SHP77 (cell line): ENCODE measurements at regions not wholly inside any gene's neighbourhood (a gene's known extent, or its start where the extent isn't known, plus 50 kb on each side); places are given as distances from the start of the nearest gene placed in this dataset.

Experiments used
- DNase-seq, 2 experiments: peaks; one replicate each; lab custom pipeline; 2025; lab: John Stamatoyannopoulos, UW

- DNase-seq = no peak
Measured at GRCh38 chr16:72508191-72508590, 336.2 kb upstream of the PMFBP1 start.

- no peak for DNase-seq
Measured at GRCh38 chr16:72502594-72503005, 330.6 kb upstream of the PMFBP1 start.

GRCh38 chr16:72501739-72502593 is 330.0 kb upstream of the PMFBP1 start:
- DNase-seq = peak; percentile 42 to 66

GRCh38 chr16:72500545-72500944 is 328.6 kb upstream of the PMFBP1 start:
- DNase-seq = no peak

GRCh38 chr16:72493716-72494415 is 321.9 kb upstream of the PMFBP1 start:
- DNase-seq = no peak

GRCh38 chr16:72487283-72487682 is 315.3 kb upstream of the PMFBP1 start:
- no peak for DNase-seq

GRCh38 chr16:72482695-72483094 is 310.7 kb upstream of the PMFBP1 start:
- DNase-seq = no peak

- DNase-seq = no peak
Measured at GRCh38 chr16:72481419-72481818, 309.5 kb upstream of the PMFBP1 start.

- no peak for DNase-seq
Measured at GRCh38 chr16:72480911-72481310, 309.0 kb upstream of the PMFBP1 start.

- DNase-seq = no peak
Measured at GRCh38 chr16:72475688-72476087, 303.7 kb upstream of the PMFBP1 start.

GRCh38 chr16:72474501-72475123 is 302.7 kb upstream of the PMFBP1 start:
- no peak for DNase-seq

GRCh38 chr16:72473631-72474030 is 301.7 kb upstream of the PMFBP1 start:
- DNase-seq = no peak

GRCh38 chr16:72471317-72471924 is 299.5 kb upstream of the PMFBP1 start:
- no peak for DNase-seq

- no peak for DNase-seq
Measured at GRCh38 chr16:72470541-72470940, 298.6 kb upstream of the PMFBP1 start.

- DNase-seq = no peak
Measured at GRCh38 chr16:72469932-72470331, 298.0 kb upstream of the PMFBP1 start.

GRCh38 chr16:72468582-72468981 is 296.6 kb upstream of the PMFBP1 start:
- no peak for DNase-seq

GRCh38 chr16:72467157-72467759 is 295.3 kb upstream of the PMFBP1 start:
- peak; percentile 19 to 46 for DNase-seq

GRCh38 chr16:72464597-72465368 is 292.8 kb upstream of the PMFBP1 start:
- no peak for DNase-seq

- DNase-seq = no peak
Measured at GRCh38 chr16:72464052-72464451, 292.1 kb upstream of the PMFBP1 start.

- no peak for DNase-seq
Measured at GRCh38 chr16:72458035-72458434, 286.1 kb upstream of the PMFBP1 start.

GRCh38 chr16:72457243-72457940 is 285.4 kb upstream of the PMFBP1 start:
- no peak for DNase-seq
